HUES6 (cell line): ENCODE measurements at regions not wholly inside any gene's neighbourhood (a gene's known extent, or its start where the extent isn't known, plus 50 kb on each side); places are given as distances from the start of the nearest gene placed in this dataset.

Experiments used
- H3K27ac ChIP-seq: 2 replicates; pipeline ENCODE4 v1.7.0; 2013; ENCODE audit warnings: low read depth, mild to moderate bottlenecking, low read length, inconsistent platforms
- H3K27me3 ChIP-seq: 2 replicates; pipeline ENCODE4 v1.6.1; 2013; ENCODE audit warnings: low read length; ENCODE audit not compliant: control insufficient read depth, insufficient read depth
- H3K36me3 ChIP-seq: 2 replicates; pipeline ENCODE4 v1.6.1; 2013; ENCODE audit warnings: low read length; ENCODE audit not compliant: control insufficient read depth, insufficient read depth
- H3K4me1 ChIP-seq: 2 replicates; pipeline ENCODE4 v1.6.1; 2013; ENCODE audit warnings: low read length; ENCODE audit not compliant: control insufficient read depth, insufficient read depth
- H3K4me3 ChIP-seq: 2 replicates; pipeline ENCODE4 v1.5.1; 2013; ENCODE audit warnings: low read depth, low read length
- H3K9ac ChIP-seq: one replicate; pipeline ENCODE4 v1.6.1; 2013; ENCODE audit warnings: mild to moderate bottlenecking, low read length
- H3K9me3 ChIP-seq: 2 replicates; pipeline ENCODE4 v1.6.1; 2013; ENCODE audit warnings: low read depth, low read length; ENCODE audit not compliant: control insufficient read depth, insufficient read depth

- H3K36me3 ChIP-seq = no peaks in the 10 kb centered on the region
- H3K9me3 ChIP-seq = no peaks in the 10 kb centered on the region
- H3K27me3 ChIP-seq = no peaks in the 10 kb centered on the region
- no peaks in the 10 kb centered on the region for H3K4me1 ChIP-seq
- H3K9ac ChIP-seq = no peak overlapping the region
- no peak overlapping the region for H3K4me3 ChIP-seq
- H3K27ac ChIP-seq = no peak overlapping the region
Observed at GRCh38 chr14:61876362-61877034, 114.3 kb downstream of the SNAPC1 start.

GRCh38 chr14:61877035-61877390, 114.8 kb downstream of the SNAPC1 start:
- H3K36me3 ChIP-seq = no peaks in the 10 kb centered on the region
- H3K9me3 ChIP-seq = no peaks in the 10 kb centered on the region
- no peaks in the 10 kb centered on the region for H3K4me1 ChIP-seq
- no peak overlapping the region for H3K27ac ChIP-seq
- H3K27me3 ChIP-seq = no peaks in the 10 kb centered on the region
- H3K9ac ChIP-seq = no peak overlapping the region
- H3K4me3 ChIP-seq = no peak overlapping the region

DNA sequence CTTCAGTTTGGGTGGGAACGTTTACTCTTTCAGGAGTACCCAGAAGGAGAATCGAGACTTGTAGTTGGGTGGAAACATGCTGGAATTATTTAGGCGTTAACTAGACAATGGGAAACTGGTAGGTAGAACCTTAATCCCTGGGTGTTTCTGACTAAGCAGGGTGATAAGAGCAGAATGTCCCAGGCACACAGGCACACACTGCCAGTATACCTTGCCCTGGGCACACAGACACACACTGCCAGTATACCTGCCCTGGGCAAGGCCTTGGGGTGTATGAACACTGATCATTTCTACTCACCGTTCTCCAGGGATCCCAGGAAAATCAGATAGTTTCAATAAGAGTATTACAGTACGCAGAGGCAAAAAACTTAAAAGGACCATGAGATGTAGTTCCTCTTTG, 115.5 kb downstream of the SNAPC1 start:
- no peaks in the 10 kb centered on the region for H3K9me3 ChIP-seq
- H3K4me1 ChIP-seq = no peaks in the 10 kb centered on the region
- no peak overlapping the region for H3K4me3 ChIP-seq
- H3K27me3 ChIP-seq = no peaks in the 10 kb centered on the region
- no peaks in the 10 kb centered on the region for H3K36me3 ChIP-seq
- no peak overlapping the region for H3K9ac ChIP-seq
- no peak overlapping the region for H3K27ac ChIP-seq

DNA sequence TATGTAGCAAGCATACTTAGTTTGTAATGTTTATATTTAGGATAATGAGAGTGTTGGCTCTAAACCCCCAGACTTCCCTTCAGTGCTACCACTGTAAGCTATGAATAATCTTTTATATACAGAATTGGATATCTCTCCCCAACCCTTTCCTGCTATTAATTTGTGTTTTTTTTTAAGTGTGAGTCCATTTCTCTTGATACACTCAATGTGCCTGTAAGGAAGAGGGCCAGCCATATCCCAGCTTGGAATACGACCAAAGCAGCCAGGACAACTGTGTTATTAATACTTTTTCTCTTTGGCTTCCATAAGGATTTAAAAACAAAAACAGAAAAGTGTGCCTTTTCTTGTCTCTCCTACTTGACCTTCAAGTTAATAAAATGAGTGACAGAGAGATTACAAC, 116.7 kb downstream of the SNAPC1 start:
- Histone ChIP-seq H3K9ac (no peak overlapping the region), H3K36me3 (no peaks in the 10 kb centered on the region), H3K27me3 (no peaks in the 10 kb centered on the region), H3K4me3 (no peak overlapping the region), H3K4me1 (no peaks in the 10 kb centered on the region), H3K27ac (no peak overlapping the region), H3K9me3 (0 out of 2 replicates have a peak, but pooled peaks cover 2% of the 10 kb centered on the region)

DNA sequence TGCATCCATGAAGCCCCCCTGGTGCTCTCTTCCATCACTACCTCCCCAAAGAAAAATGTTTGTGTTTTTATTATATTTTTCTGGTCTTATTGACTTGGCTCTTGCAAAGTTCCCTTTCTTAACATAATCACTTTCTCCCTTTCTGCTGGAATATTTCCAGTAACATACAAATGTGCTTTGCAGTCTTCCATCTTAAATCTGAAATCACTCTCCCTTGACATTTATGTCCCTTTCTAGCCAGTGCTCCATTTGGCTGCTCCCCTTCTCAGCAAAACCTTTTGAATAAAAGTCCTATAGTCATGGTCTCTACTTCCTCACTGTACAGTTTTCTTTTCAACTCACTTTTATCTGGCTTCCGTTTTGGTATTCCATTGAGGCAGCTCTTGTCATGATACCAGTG, 118.8 kb downstream of the SNAPC1 start:
- Histone ChIP-seq H3K27me3 (no peaks in the 10 kb centered on the region), H3K9me3 (0 out of 2 replicates have a peak, but pooled peaks cover 2% of the 10 kb centered on the region), H3K4me1 (no peaks in the 10 kb centered on the region), H3K36me3 (no peaks in the 10 kb centered on the region), H3K9ac (no peak overlapping the region), H3K27ac (no peak overlapping the region), H3K4me3 (no peak overlapping the region)

GRCh38 chr14:61884711-61885110, 122.5 kb downstream of the SNAPC1 start:
- Histone ChIP-seq H3K4me1 (no peaks in the 10 kb centered on the region), H3K4me3 (no peak overlapping the region), H3K9me3 (0 out of 2 replicates have a peak, but pooled peaks cover 2% of the 10 kb centered on the region), H3K36me3 (no peaks in the 10 kb centered on the region), H3K27me3 (no peaks in the 10 kb centered on the region), H3K9ac (no peak overlapping the region), H3K27ac (no peak overlapping the region)

DNA sequence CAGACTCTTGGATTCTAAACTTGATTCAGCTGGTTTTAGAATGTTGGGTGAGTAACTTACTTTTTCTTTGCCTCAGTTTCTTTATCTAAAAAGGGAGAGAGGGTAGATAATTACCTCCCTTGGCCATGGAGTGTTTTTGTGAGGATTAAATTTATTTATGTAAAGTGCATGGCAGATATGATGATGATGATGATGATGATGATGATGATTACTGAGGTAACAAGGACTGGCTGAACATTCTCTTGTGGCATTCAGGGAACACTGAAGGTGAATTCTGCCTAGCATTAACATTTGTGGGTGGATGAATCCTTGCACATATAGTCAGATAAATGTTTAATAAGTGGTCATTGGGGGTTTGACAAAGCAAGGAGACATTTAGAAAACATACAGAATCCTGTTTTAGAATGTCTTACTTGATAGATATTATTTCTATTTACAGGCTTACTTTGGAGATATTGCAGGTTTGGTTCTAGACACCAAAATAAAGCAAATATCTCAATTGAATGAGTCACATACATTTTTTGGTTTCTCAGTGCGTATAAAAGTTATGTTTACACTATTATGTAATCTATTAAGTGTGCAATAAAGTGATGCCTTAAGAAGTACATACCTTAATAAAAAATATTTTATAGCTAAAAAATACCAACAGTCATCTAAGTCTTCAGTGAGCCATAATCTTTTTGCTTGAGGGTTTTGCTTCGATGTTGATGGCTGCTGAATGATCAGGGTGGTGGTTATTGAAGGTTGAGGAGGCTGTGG, 123.2 kb downstream of the SNAPC1 start:
- no peaks in the 10 kb centered on the region for H3K27me3 ChIP-seq
- H3K36me3 ChIP-seq = no peaks in the 10 kb centered on the region
- H3K27ac ChIP-seq = no peak overlapping the region
- H3K9me3 ChIP-seq = 0 out of 2 replicates have a peak, but pooled peaks cover 2% of the 10 kb centered on the region
- no peak overlapping the region for H3K4me3 ChIP-seq
- no peak overlapping the region for H3K9ac ChIP-seq
- H3K4me1 ChIP-seq = no peaks in the 10 kb centered on the region

GRCh38 chr14:61887628-61888027, 125.4 kb downstream of the SNAPC1 start:
- no peak overlapping the region for H3K27ac ChIP-seq
- no peak overlapping the region for H3K9ac ChIP-seq
- no peaks in the 10 kb centered on the region for H3K27me3 ChIP-seq
- no peaks in the 10 kb centered on the region for H3K36me3 ChIP-seq
- no peak overlapping the region for H3K4me3 ChIP-seq
- H3K9me3 ChIP-seq = 0 out of 2 replicates have a peak, but pooled peaks cover 2% of the 10 kb centered on the region
- peaks cover 12% of the 10 kb centered on the region for H3K4me1 ChIP-seq

DNA sequence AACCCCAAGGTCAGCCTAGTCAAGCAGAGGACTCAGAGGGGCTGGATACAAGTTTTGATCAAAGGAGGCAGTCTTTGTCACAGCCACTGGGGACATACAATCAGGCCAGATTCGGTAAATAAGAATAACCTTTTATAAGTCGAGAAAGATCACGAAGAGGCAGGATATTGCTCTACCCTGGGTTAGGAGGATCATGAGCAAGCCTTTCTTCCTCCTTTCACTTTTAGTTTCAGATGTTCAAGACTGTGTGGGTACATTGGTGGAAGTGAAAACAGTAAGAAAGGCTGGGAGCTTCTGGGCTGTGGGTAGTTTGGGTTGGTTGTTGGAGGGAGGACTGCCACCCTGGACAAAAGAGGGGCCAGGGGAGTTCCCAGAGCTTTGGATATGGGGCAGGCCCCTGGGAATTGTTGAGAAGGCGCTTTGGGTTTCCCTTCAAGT, 127.7 kb downstream of the SNAPC1 start:
- H3K4me3 ChIP-seq = no peak overlapping the region
- H3K4me1 ChIP-seq = peaks cover 17% of the 10 kb centered on the region
- no peaks in the 10 kb centered on the region for H3K27me3 ChIP-seq
- H3K27ac ChIP-seq = no peak overlapping the region
- no peak overlapping the region for H3K9ac ChIP-seq
- no peaks in the 10 kb centered on the region for H3K36me3 ChIP-seq
- H3K9me3 ChIP-seq = no peaks in the 10 kb centered on the region

DNA sequence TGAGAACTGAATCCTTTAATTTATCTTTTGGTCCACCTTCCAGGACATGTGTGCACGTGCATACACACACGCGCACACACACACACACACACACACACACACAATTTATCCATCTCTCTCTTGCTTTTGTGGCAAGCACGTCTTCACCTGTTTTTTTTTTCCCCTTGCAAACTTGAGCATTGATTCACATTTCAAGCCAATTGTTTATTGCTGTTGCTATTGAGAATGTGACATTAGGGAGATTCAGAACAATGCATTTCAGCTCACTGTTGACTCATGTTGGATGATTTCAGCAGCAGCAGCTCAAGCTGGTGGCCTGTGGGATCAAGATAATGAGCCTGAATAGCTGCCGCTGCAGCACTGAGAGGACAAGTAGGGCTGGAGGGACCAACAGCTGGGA, 128.9 kb downstream of the SNAPC1 start:
- peaks cover 17% of the 10 kb centered on the region for H3K4me1 ChIP-seq
- no peaks in the 10 kb centered on the region for H3K27me3 ChIP-seq
- H3K9ac ChIP-seq = no peak overlapping the region
- no peak overlapping the region for H3K4me3 ChIP-seq
- no peaks in the 10 kb centered on the region for H3K9me3 ChIP-seq
- no peak overlapping the region for H3K27ac ChIP-seq
- H3K36me3 ChIP-seq = no peaks in the 10 kb centered on the region

DNA sequence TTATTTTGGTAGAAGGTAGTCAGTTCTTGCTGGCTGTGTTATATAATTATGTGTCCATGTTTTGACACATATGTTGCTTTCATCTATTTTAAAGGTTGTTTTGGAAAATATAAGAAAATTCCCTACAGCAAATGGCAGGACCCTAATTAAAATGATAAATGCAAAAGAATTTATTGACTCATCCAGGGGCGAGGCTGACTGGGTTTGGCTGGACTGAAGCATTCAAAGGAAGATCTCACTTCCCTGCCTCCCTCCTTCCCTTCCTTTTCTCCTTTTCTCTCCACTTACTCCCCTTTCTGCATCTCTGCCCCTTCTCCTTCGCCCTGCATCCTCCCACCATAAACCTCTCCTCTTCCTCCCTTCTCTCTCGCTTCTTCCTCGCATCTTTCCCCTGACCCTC, 129.6 kb downstream of the SNAPC1 start:
- no peaks in the 10 kb centered on the region for H3K27me3 ChIP-seq
- no peak overlapping the region for H3K9ac ChIP-seq
- peaks cover 17% of the 10 kb centered on the region for H3K4me1 ChIP-seq

More for the DNA sequence above, 129.6 kb downstream of the SNAPC1 start:
- H3K27ac ChIP-seq = no peak overlapping the region
- H3K9me3 ChIP-seq = no peaks in the 10 kb centered on the region
- no peak overlapping the region for H3K4me3 ChIP-seq
- H3K36me3 ChIP-seq = no peaks in the 10 kb centered on the region
